Fibroblast of upper back skin (primary cell): ENCODE measurements at regions not wholly inside any gene's neighbourhood (a gene's known extent, or its start where the extent isn't known, plus 50 kb on each side); places are given as distances from the start of the nearest gene placed in this dataset.
"Not testable (repeated sequence)": the region's sequence is repeated elsewhere in the genome, so short reads cannot be mapped to it uniquely, and the experiment has no call there.

Experiments used
- DNase-seq: peaks from one replicate; pipeline ENCODE4 v3.0.0-alpha.2; 2013

DNA sequence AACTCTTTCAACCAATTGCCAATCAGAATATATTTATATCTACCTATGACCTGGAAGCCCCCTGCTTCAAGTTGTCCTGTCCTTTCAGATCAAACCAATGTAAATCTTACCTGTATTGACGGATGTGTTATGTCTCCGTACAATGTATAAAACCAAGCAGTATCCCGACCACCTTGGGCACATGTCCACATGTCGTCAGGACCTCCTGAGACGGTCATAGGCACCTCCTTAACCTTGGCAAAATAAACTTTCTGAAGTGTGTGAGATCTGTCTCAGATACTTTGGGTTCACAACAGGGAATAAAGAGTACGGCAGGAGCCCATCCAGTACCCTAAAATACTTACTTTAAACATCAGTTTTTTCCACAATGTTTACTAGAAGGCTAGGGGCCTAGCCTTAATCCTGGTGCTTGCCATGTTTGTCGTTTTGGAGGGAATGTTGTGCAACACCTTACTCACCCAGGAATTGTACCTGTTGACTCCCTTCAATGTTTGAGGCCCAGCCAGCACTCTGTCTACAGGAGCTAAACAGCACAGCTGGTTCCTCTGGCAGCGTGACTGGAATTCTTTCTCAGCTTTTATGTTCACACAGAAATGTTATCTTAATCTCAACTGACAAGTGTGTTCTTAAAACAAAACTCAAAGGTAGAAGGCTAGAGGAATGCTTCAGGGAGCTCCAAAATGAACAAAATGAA, 90.8 kb upstream of the USP25 start:
- DNase-seq = peak; percentile 35

DNA sequence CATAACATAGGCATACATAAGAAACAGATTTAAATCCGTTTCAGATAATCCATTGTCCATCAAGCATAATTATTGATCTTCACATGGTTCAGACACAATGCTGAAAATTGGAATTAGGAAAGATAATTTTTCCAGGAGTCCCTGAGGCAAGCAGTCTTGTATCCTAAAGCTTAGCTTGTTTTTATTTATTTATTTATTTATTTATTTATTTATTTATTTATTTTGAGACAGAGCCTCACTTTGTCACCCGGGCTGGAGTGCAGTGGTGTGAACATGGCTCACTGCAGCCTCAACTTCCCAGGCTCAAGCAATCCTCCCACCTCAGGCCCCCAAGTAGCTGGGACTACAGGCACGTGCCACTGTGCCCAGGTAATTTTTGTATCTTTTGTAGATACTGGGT, 89.7 kb upstream of the USP25 start:
- DNase-seq = not testable (repeated sequence)

- DNase-seq = no peak
Measured at GRCh38 chr21:15644489-15644888, 85.3 kb upstream of the USP25 start.

DNA sequence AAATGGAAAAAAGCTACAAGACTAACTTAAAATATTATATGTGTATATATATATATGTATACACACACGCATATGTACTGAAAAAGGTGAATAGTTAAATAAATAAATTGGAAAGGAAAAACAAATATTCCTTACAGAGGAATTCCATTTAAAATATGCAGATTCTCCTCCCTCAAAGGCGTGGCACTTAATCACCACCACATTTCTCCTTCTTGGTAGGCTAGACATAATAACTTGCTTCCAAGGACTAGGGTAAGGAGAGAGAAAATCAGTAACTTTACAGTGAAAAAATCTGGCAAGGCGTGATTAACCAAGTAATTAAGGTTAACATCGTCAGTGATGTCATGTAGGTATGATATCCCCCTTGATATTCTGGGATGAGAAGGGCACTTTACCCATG, 84.0 kb upstream of the USP25 start:
- DNase-seq = no peak

GRCh38 chr21:15650735-15651134, 79.0 kb upstream of the USP25 start:
- DNase-seq = no peak

GRCh38 chr21:15651172-15651571, 78.6 kb upstream of the USP25 start:
- peak; percentile 19 for DNase-seq

DNA sequence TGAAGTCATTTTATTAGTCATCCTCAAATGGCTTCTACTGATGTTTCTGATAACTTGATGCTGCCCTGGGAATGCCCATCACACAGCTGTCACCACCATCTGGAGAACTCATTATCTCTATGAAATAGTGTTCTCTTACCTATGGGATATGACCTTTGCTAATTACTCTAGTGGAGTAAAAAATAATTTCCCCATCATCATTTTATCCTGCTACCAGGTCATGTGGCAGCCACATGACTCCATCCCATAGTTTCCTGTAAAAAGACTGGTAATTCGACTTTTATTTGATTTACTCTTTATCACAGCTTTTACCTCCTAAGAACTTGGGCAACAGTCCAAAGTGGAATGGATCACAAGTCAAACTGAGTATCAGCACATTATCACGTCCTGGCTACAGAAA, 76.1 kb upstream of the USP25 start:
- no peak for DNase-seq

DNA sequence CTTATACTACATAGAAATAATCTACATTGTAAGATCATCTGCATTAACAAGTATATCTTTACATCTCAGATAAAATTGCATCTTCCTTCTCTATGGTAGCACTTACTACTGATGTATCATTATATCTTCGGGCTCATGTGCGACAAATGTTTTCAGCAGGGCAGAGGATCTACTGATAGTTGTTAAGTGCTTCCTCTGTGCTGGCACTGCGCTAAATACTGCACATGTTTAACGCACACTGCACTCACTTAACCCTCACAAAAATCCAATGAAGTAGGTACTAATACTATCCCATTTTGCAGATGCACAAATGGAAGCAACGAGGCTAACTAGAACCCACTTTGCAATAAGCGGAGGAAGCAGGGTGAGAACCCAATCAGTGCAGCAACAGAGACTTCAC, 75.6 kb upstream of the USP25 start:
- DNase-seq = no peak

GRCh38 chr21:15659753-15660422, 69.9 kb upstream of the USP25 start:
- DNase-seq = no peak

- no peak for DNase-seq
Measured at GRCh38 chr21:15660423-15660804, 69.4 kb upstream of the USP25 start.

DNA sequence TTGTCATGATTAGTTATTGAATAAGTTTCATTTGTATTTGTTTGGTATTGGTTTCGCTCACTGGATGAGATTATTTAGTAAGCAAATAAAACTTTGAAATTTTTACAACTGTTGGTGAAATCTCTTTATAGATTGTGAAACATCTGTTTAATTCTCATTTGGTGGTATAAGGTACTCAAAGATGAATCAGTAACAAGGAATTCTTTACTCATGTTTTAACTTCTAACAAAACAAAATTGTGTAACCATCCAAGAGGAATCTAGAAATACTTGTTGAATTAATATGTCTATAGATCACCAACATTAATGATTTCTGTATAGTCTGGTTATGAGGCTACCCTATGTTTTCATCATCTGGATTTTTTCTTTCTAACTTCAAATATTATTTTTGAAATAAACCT, 62.8 kb upstream of the USP25 start:
- peak; percentile 83 for DNase-seq

- no peak for DNase-seq
Measured at GRCh38 chr21:15667819-15668218, 62.0 kb upstream of the USP25 start.

DNA sequence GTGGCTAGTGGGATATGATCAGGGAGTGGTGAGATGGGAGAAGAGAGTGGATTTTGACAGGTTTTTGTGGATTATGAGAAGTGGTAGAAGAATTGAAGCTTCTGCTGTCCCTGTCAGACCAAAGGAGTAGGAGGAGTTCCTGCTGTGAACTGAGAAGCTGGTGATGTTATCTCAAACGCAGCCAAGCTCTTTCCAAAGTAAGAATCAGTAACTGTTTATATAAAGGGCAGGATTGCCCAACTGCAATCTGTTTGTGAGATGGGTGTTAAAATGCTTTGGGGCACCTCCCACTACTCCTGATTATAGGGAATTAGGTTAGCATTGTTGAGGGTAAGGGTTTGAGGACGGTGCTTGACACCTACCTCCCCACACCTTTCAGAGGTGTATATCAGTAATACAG, 60.5 kb upstream of the USP25 start:
- no peak for DNase-seq

DNA sequence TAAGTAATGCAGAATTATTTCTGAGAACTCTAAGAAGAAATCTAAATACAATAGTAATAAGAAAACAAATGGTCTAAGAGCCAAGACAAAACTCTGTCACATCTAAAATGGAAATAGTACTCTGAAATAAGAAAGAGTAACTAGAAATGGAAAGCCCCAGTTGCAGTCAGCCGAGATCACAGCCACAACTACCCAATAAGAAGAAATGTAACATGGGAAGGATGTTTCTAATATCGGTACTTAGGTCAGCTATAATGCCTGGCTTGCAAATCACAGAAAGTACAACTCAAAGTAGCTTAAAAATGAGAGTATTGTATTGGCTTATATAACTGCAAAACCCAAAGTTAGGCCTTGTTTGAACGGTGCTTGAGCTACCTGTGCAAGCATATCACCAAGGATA, 58.6 kb upstream of the USP25 start:
- no peak for DNase-seq

GRCh38 chr21:15672578-15672977, 57.2 kb upstream of the USP25 start:
- not testable (repeated sequence) for DNase-seq

- no peak for DNase-seq
Measured at GRCh38 chr21:15676935-15677334, 52.8 kb upstream of the USP25 start.

GRCh38 chr21:15679630-15680029, 50.2 kb upstream of the USP25 start:
- DNase-seq = no peak
